ENCODE measurements at regions not wholly inside any gene's neighbourhood (a gene's known extent, or its start where the extent isn't known, plus 50 kb on each side); places are given as distances from the start of the nearest gene placed in this dataset.
"Not testable (repeated sequence)": the region's sequence is repeated elsewhere in the genome, so short reads cannot be mapped to it uniquely, and the experiment has no call there.

DNA sequence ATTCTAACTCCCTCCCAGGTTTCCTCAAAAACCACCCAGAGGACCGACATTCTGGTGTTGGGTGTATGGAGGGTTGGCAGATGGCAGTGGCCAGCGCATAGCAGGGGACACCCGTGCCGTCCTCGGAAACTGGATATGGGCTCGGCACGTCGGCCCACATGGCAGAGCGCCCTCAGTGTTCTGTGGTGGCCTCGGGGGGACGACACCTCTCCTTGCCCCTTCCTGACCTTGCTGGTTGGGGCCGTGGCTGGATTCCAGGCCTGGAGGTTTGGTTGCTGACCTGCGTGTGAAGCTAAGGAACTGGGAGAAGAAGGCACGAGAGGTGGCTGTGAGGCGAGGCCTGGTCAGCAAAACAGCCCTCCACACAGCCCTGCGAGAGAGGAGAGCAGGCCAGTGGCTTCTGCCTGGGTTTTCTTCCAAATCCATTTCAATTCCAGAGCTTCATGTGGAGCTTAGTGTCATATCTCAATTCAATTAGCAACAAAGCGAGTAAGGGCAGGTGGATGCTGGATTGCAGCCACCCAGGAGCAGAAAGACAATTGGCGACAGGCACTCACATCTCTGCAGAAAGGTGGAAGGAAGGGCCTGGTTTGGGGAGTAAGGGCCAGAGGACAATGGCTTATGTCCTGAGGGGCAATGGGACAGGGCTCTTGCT is 478.4 kb downstream of the BRD1 start:
- Mint-ChIP-seq H3K9me3 (no peaks in the 10 kb centered on the region), H3K4me1 (no peaks in the 10 kb centered on the region), H3K27ac (no peak overlapping the region), H3K4me3 (no peak overlapping the region), H3K27me3 (peaks cover 46% of the 10 kb centered on the region)
- no peak for DNase-seq
- ATAC-seq, result no peak

GRCh38 chr22:49348631-49349030 is 479.0 kb downstream of the BRD1 start:
- DNase-seq (no peak), ATAC-seq (no peak)
- H3K4me1 Mint-ChIP-seq, result no peaks in the 10 kb centered on the region
- no peaks in the 10 kb centered on the region for H3K9me3 Mint-ChIP-seq
- H3K27ac Mint-ChIP-seq, result no peak overlapping the region
- peaks cover 43% of the 10 kb centered on the region for H3K27me3 Mint-ChIP-seq
- H3K4me3 Mint-ChIP-seq, result no peak overlapping the region

DNA sequence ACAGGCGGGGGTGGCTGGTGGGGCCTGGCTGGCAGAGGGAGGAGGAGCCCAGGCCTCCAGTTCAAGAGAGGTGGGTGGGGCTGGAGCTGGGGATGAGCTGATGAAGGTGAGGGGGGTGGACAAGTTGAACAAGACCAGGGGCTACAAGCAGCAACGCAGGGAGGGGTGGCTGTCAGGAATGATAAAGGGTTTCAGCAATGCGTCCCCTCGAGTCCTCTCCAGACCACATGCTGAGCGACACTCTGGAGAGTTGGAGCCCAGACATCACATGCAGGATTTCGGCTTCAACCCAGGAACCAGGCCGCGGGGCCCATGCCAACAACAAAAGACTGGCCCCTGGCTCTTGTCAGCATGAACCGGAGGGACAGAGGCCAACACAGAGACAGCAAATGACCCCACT is 480.3 kb downstream of the BRD1 start:
- Mint-ChIP-seq H3K4me3 (no peak overlapping the region), H3K27ac (peak overlapping the region in 1 of 2 donors; percentile 60), H3K9me3 (no peaks in the 10 kb centered on the region), H3K4me1 (no peaks in the 10 kb centered on the region), H3K27me3 (peaks cover 31% of the 10 kb centered on the region)
- DNase-seq (no peak), ATAC-seq (no peak)

GRCh38 chr22:49345896-49346295 is 481.8 kb downstream of the BRD1 start:
- Mint-ChIP-seq H3K4me1 (no peaks in the 10 kb centered on the region), H3K4me3 (no peak overlapping the region), H3K9me3 (no peaks in the 10 kb centered on the region), H3K27ac (peak overlapping the region in 1 of 2 donors; percentile 30), H3K27me3 (peaks cover 30% of the 10 kb centered on the region)
- ATAC-seq, result no peak
- DNase-seq, result no peak

- Mint-ChIP-seq H3K27me3 (peaks cover 26% of the 10 kb centered on the region), H3K4me1 (no peaks in the 10 kb centered on the region), H3K9me3 (no peaks in the 10 kb centered on the region), H3K27ac (peak overlapping the region in 1 of 2 donors; percentile 49), H3K4me3 (no peak overlapping the region)
- no peak for DNase-seq
- no peak for ATAC-seq
Measured at GRCh38 chr22:49344656-49345055, 483.0 kb downstream of the BRD1 start.

DNA sequence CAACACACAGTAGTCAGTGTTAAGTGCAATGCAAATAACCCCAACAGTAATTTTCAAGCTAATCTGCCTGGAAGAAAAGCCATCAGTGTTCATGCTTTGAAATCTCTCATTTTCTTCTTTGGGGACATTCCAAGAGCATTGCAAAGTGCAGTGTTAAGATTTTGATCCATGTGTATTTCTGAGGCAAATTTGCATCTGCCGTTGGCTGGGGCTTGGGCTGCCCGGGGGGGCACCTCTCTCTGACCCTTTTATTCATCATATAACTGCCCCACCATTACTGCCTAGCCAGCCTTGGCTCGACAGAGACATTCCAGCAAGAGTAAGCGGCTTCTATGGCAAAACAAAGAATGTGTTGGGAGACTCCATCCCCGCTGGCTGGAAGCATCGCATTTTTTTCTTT is 483.5 kb downstream of the BRD1 start:
- no peak overlapping the region for H3K4me3 Mint-ChIP-seq
- H3K4me1 Mint-ChIP-seq, result no peaks in the 10 kb centered on the region
- no peaks in the 10 kb centered on the region for H3K9me3 Mint-ChIP-seq
- H3K27me3 Mint-ChIP-seq, result peaks cover 21% of the 10 kb centered on the region
- no peak overlapping the region for H3K27ac Mint-ChIP-seq
- no peak for DNase-seq
- no peak for ATAC-seq

- ATAC-seq (no peak), DNase-seq (no peak)
- Mint-ChIP-seq H3K4me1 (no peaks in the 10 kb centered on the region), H3K27me3 (peaks cover 18% of the 10 kb centered on the region), H3K4me3 (no peak overlapping the region), H3K9me3 (no peaks in the 10 kb centered on the region), H3K27ac (peak overlapping the region in 1 of 2 donors; percentile 77)
Measured at GRCh38 chr22:49340406-49340805, 487.3 kb downstream of the BRD1 start.

DNA sequence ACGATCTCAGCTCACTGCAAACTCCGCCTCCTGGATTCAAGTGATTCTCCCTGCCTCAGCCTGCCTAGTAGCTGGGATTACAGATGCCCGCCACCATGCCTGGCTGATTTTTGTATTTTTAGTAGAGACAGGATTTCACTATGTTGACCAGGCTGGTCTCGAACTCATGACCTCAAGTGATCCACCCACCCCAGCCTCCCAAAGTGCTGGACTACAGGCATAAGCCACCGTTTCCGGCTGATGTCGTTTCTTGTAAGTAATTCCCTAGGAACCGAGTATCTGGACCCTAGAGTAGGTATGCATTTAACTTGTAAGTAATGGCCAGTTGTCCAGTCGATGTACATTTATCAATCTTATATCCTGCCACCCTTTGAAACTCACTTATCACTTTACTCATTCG is 491.2 kb downstream of the BRD1 start:
- not testable (repeated sequence) for H3K4me1 Mint-ChIP-seq, H3K27ac Mint-ChIP-seq, ATAC-seq, H3K9me3 Mint-ChIP-seq, DNase-seq, H3K4me3 Mint-ChIP-seq
- peaks cover 15% of the 10 kb centered on the region for H3K27me3 Mint-ChIP-seq

DNA sequence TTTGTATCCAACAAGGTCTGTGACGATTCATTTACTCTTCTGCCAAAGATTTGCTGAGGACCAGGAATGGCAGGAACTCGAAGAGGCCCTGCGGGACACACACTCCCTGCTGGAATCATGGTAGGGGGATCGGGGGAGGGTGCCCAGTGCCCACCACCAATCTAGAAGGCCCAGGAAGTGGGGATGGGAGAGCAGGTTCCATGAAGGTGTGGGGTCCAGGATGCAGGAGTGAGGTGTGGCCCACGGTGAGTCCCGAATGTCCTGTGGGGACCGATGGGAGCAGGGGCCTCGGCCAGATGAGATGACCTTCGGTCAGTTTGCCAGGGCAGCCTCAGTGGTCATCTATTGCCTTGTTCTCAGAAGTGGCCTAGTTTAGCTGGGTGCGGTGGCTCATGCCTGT is 492.7 kb downstream of the BRD1 start:
- no peak for DNase-seq
- H3K4me1 Mint-ChIP-seq, result no peaks in the 10 kb centered on the region

DNA sequence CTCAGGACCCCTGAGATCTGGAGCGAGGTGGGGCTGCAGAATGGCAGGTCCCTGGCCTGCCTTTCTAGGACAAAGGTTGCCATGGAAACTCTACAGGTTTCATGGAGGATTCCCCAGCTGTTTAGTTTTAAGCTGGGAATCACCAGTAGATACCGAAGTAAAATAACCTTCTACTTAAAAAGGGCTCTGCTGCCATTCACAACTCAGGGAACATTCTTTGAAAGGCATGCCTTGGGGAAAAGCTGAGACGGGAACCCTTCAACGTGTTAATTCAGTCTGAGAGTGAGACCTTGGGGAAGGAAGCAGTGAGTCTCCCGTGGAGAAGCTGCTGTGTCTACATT is 493.3 kb downstream of the BRD1 start:
- Mint-ChIP-seq H3K27me3 (no peaks in the 10 kb centered on the region), H3K4me1 (no peaks in the 10 kb centered on the region), H3K27ac (no peak overlapping the region), H3K9me3 (no peaks in the 10 kb centered on the region), H3K4me3 (no peak overlapping the region)
- no peak for DNase-seq
- no peak for ATAC-seq

More for the DNA sequence above, 492.7 kb downstream of the BRD1 start:
- Mint-ChIP-seq H3K27me3 (no peaks in the 10 kb centered on the region), H3K27ac (no peak overlapping the region), H3K9me3 (no peaks in the 10 kb centered on the region), H3K4me3 (no peak overlapping the region)
- no peak for ATAC-seq

GRCh38 chr22:49333206-49333605 is 494.5 kb downstream of the BRD1 start:
- DNase-seq, result no peak
- Mint-ChIP-seq H3K27me3 (no peaks in the 10 kb centered on the region), H3K27ac (no peak overlapping the region), H3K4me1 (no peaks in the 10 kb centered on the region), H3K4me3 (no peak overlapping the region), H3K9me3 (no peaks in the 10 kb centered on the region)
- no peak for ATAC-seq

DNA sequence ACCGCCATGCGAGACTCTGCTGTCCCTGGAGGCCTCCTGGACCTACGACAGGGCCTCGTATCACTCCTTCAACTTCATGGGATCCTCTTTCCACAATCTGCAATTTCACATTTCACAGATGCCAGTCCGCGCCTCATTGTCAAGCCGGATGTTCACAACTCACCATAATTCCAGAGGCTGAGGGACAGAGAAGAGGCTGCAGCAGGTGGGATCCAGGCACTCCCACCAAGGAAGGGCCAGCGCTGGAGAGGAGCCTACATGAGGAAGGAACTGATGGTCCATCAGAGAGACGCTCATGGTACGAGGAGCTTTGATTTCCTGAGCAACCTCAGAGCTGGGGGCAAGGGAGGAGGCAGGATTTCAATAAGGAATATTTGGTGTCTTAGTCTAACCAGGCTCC is 495.0 kb downstream of the BRD1 start:
- no peak overlapping the region for H3K4me3 Mint-ChIP-seq
- no peaks in the 10 kb centered on the region for H3K9me3 Mint-ChIP-seq
- H3K27me3 Mint-ChIP-seq, result no peaks in the 10 kb centered on the region
- no peak for DNase-seq
- H3K4me1 Mint-ChIP-seq, result no peaks in the 10 kb centered on the region
- H3K27ac Mint-ChIP-seq, result peak overlapping the region in 1 of 2 donors; percentile 69
- no peak for ATAC-seq

DNA sequence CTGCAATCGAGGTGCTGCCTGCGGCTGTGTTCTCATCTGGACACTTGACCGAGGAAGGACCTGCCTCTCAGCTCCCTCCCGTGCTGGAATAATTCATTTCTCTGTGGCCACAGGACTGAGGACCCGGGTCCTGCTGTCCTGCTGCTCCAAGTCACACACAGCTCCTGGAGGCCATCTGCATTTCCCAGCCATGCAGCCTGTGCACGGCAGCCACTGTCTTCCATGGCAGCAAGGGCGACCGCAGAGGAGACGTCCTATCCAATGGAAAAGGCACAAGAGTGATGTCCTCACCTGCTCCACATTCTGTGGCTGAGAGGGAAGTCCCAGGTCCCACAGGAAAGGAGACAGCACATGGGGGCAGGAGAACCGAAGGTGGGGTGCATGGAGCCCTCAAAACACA is 495.8 kb downstream of the BRD1 start:
- DNase-seq, result no peak
- Mint-ChIP-seq H3K4me1 (no peaks in the 10 kb centered on the region), H3K27ac (no peak overlapping the region), H3K4me3 (no peak overlapping the region), H3K27me3 (no peaks in the 10 kb centered on the region), H3K9me3 (no peaks in the 10 kb centered on the region)
- ATAC-seq, result no peak

GRCh38 chr22:49331223-49331815 is 496.4 kb downstream of the BRD1 start:
- H3K27me3 Mint-ChIP-seq, result no peaks in the 10 kb centered on the region
- no peaks in the 10 kb centered on the region for H3K4me1 Mint-ChIP-seq
- no peaks in the 10 kb centered on the region for H3K9me3 Mint-ChIP-seq
- H3K27ac Mint-ChIP-seq, result no peak overlapping the region
- no peak for ATAC-seq
- no peak overlapping the region for H3K4me3 Mint-ChIP-seq
- no peak for DNase-seq

DNA sequence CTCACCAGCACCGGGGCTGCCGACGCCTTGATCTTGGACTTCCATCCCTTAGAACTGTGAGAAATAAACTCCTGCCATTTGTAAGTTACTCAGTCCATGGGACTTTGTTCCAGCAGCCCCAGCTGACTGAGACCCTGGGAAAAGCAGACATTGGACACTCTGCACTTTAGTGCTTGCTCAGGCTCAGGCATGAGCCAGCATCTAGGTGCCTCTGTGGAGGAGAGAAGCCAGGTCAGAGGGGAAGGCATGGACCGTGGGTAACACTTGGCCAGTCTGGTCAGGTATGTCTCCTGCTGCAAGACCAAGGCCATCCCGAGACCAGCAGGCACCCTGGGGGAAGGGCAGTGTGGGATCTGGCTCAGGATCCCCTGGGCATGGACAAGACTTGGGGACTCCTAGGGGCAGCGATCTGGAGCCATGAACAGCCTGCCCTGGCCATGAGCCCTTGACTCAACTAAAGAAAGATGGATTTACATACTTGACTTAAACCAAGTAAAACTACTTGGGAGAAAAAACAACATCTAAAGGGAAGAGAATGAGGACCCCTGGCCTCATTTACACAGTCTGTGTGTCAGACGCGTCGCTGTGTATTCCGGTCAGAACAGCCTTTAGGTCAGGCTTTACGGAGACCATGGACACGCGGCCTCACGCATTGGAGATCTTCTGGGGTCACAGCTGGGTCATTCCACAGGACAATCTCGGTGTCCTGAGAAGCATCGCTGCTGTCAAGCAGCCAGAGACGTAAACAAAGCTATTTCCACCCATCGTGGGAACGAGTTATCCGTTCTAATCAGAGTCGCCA is 497.1 kb downstream of the BRD1 start:
- ATAC-seq, result no peak
- Mint-ChIP-seq H3K4me3 (no peak overlapping the region), H3K4me1 (peaks cover 2% of the 10 kb centered on the region), H3K27ac (no peak overlapping the region), H3K27me3 (no peaks in the 10 kb centered on the region), H3K9me3 (no peaks in the 10 kb centered on the region)
- no peak for DNase-seq

DNA sequence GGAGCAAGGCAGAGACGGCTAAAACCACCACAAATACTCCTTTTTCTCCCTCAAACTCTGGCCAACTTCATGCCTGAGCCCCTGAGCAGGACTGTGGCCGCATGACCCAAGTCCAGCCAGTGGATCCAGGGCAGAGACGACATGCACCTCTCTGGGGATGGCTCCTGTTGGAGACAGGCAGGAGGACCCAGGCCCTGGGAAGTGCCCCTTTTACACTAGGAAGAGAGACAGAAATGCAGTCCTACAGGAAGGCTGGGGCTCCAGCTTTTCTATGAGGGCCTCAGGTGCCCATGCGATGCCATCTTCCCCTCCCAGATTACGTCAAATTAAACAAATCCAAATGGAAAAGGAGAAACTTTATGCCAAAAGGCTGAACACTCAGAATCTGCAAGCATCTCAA is 498.0 kb downstream of the BRD1 start:
- H3K27ac Mint-ChIP-seq, result no peak overlapping the region
- H3K4me1 Mint-ChIP-seq, result peaks cover 5% of the 10 kb centered on the region
- no peak for ATAC-seq
- H3K27me3 Mint-ChIP-seq, result no peaks in the 10 kb centered on the region
- H3K9me3 Mint-ChIP-seq, result no peaks in the 10 kb centered on the region
- H3K4me3 Mint-ChIP-seq, result no peak overlapping the region
- DNase-seq, result no peak

Data from stimulated activated naive CD8-positive, alpha-beta T cell treated with anti-CD3 and anti-CD28 coated beads, Interleukin-15, amount 100 ng/mL, for 72 hours (primary cell).